ENCODE measurements at regions not wholly inside any gene's neighbourhood (a gene's known extent, or its start where the extent isn't known, plus 50 kb on each side); places are given as distances from the start of the nearest gene placed in this dataset.

- H3K4me1 ChIP-seq (ENCODE audit: control insufficient read depth, insufficient read depth, low read length) = no peaks in the 10 kb centered on the region
- POLR2A ChIA-PET = interaction anchor here (0.6 kb wide), 1 partner anchor 122 kb away, joined by 3 read pairs; no protein-coding TSS in a partner anchor
- H3K27me3 ChIP-seq (ENCODE audit: control insufficient read depth, insufficient read depth, low read length) = no peaks in the 10 kb centered on the region
- in situ Hi-C loops (cut with HindIII; ENCODE audit: low pct_unique_long_range_greater_than_20kb, low sequenced_read_pairs) = no loop called here
- no peak for DNase-seq (ENCODE audit: low read depth, low spot score)
- no TSS peak for BruUV-seq (replicated peaks)
- no peaks in the 10 kb centered on the region for H3K9me3 ChIP-seq (ENCODE audit: control insufficient read depth, insufficient read depth, low read depth, low read length)
- H3K36me3 ChIP-seq (ENCODE audit: control insufficient read depth, insufficient read depth, low read length) = no peaks in the 10 kb centered on the region
- H3K4me3 ChIP-seq (ENCODE audit: low read depth in 2 of 2, low read length in 2 of 2) = no peak overlapping the region
- intact Hi-C loops (cut with micrococcal nuclease; ENCODE audit: unreplicated experiment) = no loop called here
- CTCF ChIA-PET = no interaction called here
- H3K27ac ChIP-seq (ENCODE audit: low read length) = no peak overlapping the region
- ATAC-seq = no peak
- TF ChIP-seq REST (IDR thresholded peaks at IDR 0.05; ENCODE audit: insufficient read depth in 1 of 2, low read depth in 2 of 2, low read length in 1 of 2) = no peak
- no peak for TF ChIP-seq POLR2AphosphoS5 (IDR thresholded peaks at IDR 0.05; ENCODE audit: low read depth, low read length)
- TF ChIP-seq TCF7L2 (IDR thresholded peaks at IDR 0.05; ENCODE audit: low read depth, low read length) = no peak
These were observed 123.5 kb upstream of the RFLNA start for GRCh38 chr12:124171231-124171979.

GRCh38 chr12:124172636-124173035 is 122.3 kb upstream of the RFLNA start:
- no peak for DNase-seq (ENCODE audit: low read depth, low spot score)
- CTCF ChIA-PET = no interaction called here
- in situ Hi-C loops (cut with HindIII; ENCODE audit: low pct_unique_long_range_greater_than_20kb, low sequenced_read_pairs) = no loop called here
- Histone ChIP-seq H3K27ac (ENCODE audit: low read length) (no peak overlapping the region), H3K36me3 (ENCODE audit: control insufficient read depth, insufficient read depth, low read length) (no peaks in the 10 kb centered on the region), H3K9me3 (ENCODE audit: control insufficient read depth, insufficient read depth, low read depth, low read length) (no peaks in the 10 kb centered on the region), H3K27me3 (ENCODE audit: control insufficient read depth, insufficient read depth, low read length) (no peaks in the 10 kb centered on the region), H3K4me1 (ENCODE audit: control insufficient read depth, insufficient read depth, low read length) (no peaks in the 10 kb centered on the region), H3K4me3 (ENCODE audit: low read depth in 2 of 2, low read length in 2 of 2) (no peak overlapping the region)
- ATAC-seq = no peak
- BruUV-seq (replicated peaks) = no TSS peak
- POLR2A ChIA-PET = no interaction called here
- no peak for TF ChIP-seq POLR2AphosphoS5 (IDR thresholded peaks at IDR 0.05; ENCODE audit: low read depth, low read length)
- TF ChIP-seq CTCF (IDR thresholded peaks at IDR 0.05) = no peak
- intact Hi-C loops (cut with micrococcal nuclease; ENCODE audit: unreplicated experiment) = no loop called here

GRCh38 chr12:124173692-124174091 is 121.2 kb upstream of the RFLNA start:
- BruUV-seq (replicated peaks) = no TSS peak
- DNase-seq (ENCODE audit: low read depth, low spot score) (no peak), ATAC-seq (no peak)
- Histone ChIP-seq H3K9me3 (ENCODE audit: control insufficient read depth, insufficient read depth, low read depth, low read length) (no peaks in the 10 kb centered on the region), H3K27ac (ENCODE audit: low read length) (no peak overlapping the region), H3K4me1 (ENCODE audit: control insufficient read depth, insufficient read depth, low read length) (no peaks in the 10 kb centered on the region), H3K4me3 (ENCODE audit: low read depth in 2 of 2, low read length in 2 of 2) (no peak overlapping the region), H3K36me3 (ENCODE audit: control insufficient read depth, insufficient read depth, low read length) (no peaks in the 10 kb centered on the region), H3K27me3 (ENCODE audit: control insufficient read depth, insufficient read depth, low read length) (no peaks in the 10 kb centered on the region)
- intact Hi-C loops (cut with micrococcal nuclease; ENCODE audit: unreplicated experiment) = no loop called here
- no peak for TF ChIP-seq SIN3A (IDR thresholded peaks at IDR 0.05; ENCODE audit: borderline replicate concordance, insufficient read depth, low read depth, low read length)
- TF ChIP-seq CTCF (IDR thresholded peaks at IDR 0.05) = no peak
- POLR2A ChIA-PET = no interaction called here
- in situ Hi-C loops (cut with HindIII; ENCODE audit: low pct_unique_long_range_greater_than_20kb, low sequenced_read_pairs) = no loop called here
- CTCF ChIA-PET = no interaction called here

Data from Panc1 (cell line).